PFSK-1 (cell line): ENCODE measurements at regions not wholly inside any gene's neighbourhood (a gene's known extent, or its start where the extent isn't known, plus 50 kb on each side); places are given as distances from the start of the nearest gene placed in this dataset.

Experiments
- FOXP2 ChIP-seq: optimal IDR thresholded peaks from 2 replicates; pipeline ENCODE3; 2011; ENCODE audit warnings: borderline replicate concordance, control low read depth, inconsistent platforms; ENCODE audit not compliant: insufficient read depth; ENCODE audit errors: extremely low read length, extremely low read depth
- POLR2AphosphoS5 ChIP-seq: IDR thresholded peaks from 2 replicates; pipeline ENCODE4 v1.6.1; 2012; ENCODE audit warnings: low read depth, mild to moderate bottlenecking, control low read depth, low read length, moderate library complexity
- SIN3A ChIP-seq: IDR thresholded peaks from 2 replicates; pipeline ENCODE4 v1.6.1; 2012; ENCODE audit warnings: mild to moderate bottlenecking, low read length, moderate library complexity, borderline replicate concordance; ENCODE audit not compliant: insufficient read depth
- TAF1 ChIP-seq: IDR thresholded peaks from 2 replicates; pipeline ENCODE4 v1.6.1; 2012; ENCODE audit warnings: low read length, control low read depth, borderline replicate concordance; ENCODE audit not compliant: insufficient read depth
- TF ChIP-seq, protein P1 (sequence below), 2 experiments: IDR thresholded peaks; 2 replicates each; pipeline versions ENCODE4 v1.6.1 to v1.8.0; 2011 to 2012; ENCODE audit warnings: low read depth in 2 of 2, low read length in 2 of 2, control low read depth in 1 of 2, inconsistent platforms in 1 of 2, mild to moderate bottlenecking in 1 of 2, moderate library complexity in 1 of 2; ENCODE audit not compliant: insufficient read depth in 1 of 2

DNA sequence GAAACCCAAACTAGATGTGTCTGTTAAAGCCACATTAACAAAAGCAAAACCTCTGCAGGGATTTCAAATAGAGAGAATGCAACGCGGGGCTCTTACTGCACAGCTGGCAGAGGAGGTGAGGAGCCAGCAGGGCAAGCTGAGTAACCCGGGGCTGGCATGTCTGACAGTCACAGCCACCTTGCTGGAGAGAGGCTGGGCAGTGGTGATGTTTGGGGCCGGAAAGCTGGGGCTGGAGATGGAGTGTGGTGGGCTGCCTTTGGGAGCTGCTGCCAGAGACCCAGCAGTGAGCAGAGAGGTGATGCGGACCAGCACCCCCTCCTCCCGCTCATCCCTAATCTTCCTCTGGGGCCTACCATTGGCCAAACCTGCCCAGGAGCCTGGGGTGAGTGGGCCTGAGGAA, 204.5 kb upstream of the ARL4C start:
- TF ChIP-seq SIN3A (no peak), FOXP2 (no peak), POLR2AphosphoS5 (no peak), TAF1 (no peak)
- TF ChIP-seq, protein P1, sequence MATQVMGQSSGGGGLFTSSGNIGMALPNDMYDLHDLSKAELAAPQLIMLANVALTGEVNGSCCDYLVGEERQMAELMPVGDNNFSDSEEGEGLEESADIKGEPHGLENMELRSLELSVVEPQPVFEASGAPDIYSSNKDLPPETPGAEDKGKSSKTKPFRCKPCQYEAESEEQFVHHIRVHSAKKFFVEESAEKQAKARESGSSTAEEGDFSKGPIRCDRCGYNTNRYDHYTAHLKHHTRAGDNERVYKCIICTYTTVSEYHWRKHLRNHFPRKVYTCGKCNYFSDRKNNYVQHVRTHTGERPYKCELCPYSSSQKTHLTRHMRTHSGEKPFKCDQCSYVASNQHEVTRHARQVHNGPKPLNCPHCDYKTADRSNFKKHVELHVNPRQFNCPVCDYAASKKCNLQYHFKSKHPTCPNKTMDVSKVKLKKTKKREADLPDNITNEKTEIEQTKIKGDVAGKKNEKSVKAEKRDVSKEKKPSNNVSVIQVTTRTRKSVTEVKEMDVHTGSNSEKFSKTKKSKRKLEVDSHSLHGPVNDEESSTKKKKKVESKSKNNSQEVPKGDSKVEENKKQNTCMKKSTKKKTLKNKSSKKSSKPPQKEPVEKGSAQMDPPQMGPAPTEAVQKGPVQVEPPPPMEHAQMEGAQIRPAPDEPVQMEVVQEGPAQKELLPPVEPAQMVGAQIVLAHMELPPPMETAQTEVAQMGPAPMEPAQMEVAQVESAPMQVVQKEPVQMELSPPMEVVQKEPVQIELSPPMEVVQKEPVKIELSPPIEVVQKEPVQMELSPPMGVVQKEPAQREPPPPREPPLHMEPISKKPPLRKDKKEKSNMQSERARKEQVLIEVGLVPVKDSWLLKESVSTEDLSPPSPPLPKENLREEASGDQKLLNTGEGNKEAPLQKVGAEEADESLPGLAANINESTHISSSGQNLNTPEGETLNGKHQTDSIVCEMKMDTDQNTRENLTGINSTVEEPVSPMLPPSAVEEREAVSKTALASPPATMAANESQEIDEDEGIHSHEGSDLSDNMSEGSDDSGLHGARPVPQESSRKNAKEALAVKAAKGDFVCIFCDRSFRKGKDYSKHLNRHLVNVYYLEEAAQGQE (IDR thresholded peaks at IDR 0.05; ENCODE audit: insufficient read depth in 1 of 2, low read depth in 2 of 2, low read length in 2 of 2) = no peak

DNA sequence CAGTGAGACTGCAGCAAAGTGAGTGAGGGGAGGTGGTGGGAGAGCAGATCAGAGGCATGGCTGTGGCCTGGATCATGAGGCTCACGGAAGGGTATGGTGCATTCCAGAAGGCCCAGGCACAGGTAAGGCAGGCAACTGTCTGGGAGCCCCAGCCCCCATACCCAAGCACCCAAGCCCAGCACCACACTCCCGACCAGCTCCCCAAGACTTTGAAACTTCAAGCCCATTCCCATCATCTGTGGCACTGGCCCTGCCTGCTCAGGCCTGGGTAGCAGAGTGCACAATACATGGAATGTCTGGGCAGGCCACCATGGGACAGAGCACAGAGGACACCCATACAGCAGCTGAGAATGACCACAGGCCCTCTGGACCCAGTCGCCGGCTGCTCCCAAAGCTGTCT, 202.6 kb upstream of the ARL4C start:
- TF ChIP-seq FOXP2 (no peak), TAF1 (no peak), SIN3A (no peak), POLR2AphosphoS5 (no peak)
- TF ChIP-seq, protein P1 (IDR thresholded peaks at IDR 0.05; ENCODE audit: insufficient read depth in 1 of 2, low read depth in 2 of 2, low read length in 2 of 2) = no peak

DNA sequence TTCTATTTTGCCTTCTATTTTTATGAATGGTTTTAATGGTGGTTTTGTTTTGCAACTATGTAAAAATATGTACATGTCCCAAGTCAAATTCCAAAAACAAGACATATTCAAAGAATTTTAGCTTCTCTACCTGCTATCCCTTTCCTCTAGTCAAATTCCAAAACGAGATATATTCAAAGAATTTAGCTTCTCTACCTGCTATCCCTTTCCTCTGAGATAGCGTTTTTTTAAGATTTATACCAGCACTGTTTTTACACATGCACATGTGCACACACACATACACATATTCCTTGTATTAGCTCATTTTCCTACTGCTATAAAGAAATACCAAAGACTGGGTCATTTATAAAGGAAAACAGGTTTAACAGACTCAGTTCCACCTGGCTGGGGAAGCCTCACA, 199.1 kb upstream of the ARL4C start:
- TF ChIP-seq TAF1 = no peak
- no peak for TF ChIP-seq POLR2AphosphoS5
- TF ChIP-seq SIN3A = no peak
- no peak for TF ChIP-seq FOXP2
- TF ChIP-seq, protein P1 (IDR thresholded peaks at IDR 0.05; ENCODE audit: insufficient read depth in 1 of 2, low read depth in 2 of 2, low read length in 2 of 2) = no peak

DNA sequence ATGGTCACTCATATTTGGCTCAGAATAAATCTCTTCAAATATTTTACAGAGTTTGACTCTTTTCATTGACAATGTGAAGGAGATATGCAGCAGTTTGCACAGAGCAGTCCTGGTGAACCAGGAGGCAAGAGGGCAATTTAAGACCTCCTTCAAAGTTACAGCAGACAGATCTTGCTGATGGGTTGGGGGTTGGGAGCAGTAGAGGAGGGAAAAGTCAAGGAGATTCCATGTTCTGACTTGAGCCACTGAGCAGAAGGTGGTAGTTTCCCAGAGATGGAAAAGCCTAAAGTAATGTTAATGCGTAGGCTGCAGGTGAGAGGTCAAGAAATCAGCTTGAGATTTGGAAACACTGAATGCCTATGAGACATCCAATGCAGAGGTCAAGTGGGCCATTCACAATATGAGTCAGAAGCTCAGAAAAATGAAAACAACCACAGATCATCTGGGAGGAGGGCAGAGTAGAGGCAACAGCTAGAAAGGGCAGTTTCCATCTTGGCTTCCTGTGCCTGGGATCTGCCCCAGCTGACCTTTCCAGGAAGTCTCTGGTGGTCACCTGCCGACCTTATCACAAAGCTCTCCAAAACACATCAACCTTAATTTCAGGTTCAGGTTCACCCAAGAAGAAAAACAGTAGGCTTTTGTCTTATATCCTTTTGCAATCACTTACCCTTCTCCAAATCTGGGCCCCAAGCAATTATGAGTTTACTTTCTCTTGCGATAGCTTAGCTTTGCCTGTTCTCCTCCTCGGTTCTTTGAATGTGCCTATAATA, 197.5 kb upstream of the ARL4C start:
- no peak for TF ChIP-seq POLR2AphosphoS5
- no peak for TF ChIP-seq SIN3A
- TF ChIP-seq FOXP2 = no peak
- TF ChIP-seq, protein P1 (IDR thresholded peaks at IDR 0.05; ENCODE audit: insufficient read depth in 1 of 2, low read depth in 2 of 2, low read length in 2 of 2) = no peak
- TF ChIP-seq TAF1 = no peak
